ENCODE measurements at regions not wholly inside any gene's neighbourhood (a gene's known extent, or its start where the extent isn't known, plus 50 kb on each side); places are given as distances from the start of the nearest gene placed in this dataset.

GRCh38 chr5:5804478-5805233 lies 382.2 kb downstream of the ICE1 start:
- no peak overlapping the region for H3K4me3 ChIP-seq (ENCODE audit: low read length in 3 of 3)
- DNase-seq (no peak), FAIRE-seq (no peak)
- intact Hi-C loops (cut with DNase I), result no loop called here
- H3K27ac ChIP-seq (ENCODE audit: low read depth in 2 of 2, low read length in 2 of 2), result no peak overlapping the region
- H3K4me1 ChIP-seq (ENCODE audit: control insufficient read depth in 2 of 3, insufficient read depth in 2 of 3, low read depth in 1 of 3, low read length in 3 of 3), result no peaks in the 10 kb centered on the region
- no peak for TF ChIP-seq CTCF (IDR thresholded peaks at IDR 0.05; ENCODE audit: borderline replicate concordance, extremely low read depth, insufficient read depth)
- no peak overlapping the region for H3K9ac ChIP-seq (ENCODE audit: low read length in 3 of 3)
- H3K27me3 ChIP-seq (ENCODE audit: control insufficient read depth, insufficient read depth, low read length), result no peaks in the 10 kb centered on the region
- H3K36me3 ChIP-seq (ENCODE audit: control insufficient read depth in 2 of 3, insufficient read depth in 3 of 3, low read length in 3 of 3), result no peaks in the 10 kb centered on the region
- H3K9me3 ChIP-seq (ENCODE audit: control insufficient read depth in 2 of 3, insufficient read depth in 1 of 3, low read length in 3 of 3), result no peaks in the 10 kb centered on the region

DNA sequence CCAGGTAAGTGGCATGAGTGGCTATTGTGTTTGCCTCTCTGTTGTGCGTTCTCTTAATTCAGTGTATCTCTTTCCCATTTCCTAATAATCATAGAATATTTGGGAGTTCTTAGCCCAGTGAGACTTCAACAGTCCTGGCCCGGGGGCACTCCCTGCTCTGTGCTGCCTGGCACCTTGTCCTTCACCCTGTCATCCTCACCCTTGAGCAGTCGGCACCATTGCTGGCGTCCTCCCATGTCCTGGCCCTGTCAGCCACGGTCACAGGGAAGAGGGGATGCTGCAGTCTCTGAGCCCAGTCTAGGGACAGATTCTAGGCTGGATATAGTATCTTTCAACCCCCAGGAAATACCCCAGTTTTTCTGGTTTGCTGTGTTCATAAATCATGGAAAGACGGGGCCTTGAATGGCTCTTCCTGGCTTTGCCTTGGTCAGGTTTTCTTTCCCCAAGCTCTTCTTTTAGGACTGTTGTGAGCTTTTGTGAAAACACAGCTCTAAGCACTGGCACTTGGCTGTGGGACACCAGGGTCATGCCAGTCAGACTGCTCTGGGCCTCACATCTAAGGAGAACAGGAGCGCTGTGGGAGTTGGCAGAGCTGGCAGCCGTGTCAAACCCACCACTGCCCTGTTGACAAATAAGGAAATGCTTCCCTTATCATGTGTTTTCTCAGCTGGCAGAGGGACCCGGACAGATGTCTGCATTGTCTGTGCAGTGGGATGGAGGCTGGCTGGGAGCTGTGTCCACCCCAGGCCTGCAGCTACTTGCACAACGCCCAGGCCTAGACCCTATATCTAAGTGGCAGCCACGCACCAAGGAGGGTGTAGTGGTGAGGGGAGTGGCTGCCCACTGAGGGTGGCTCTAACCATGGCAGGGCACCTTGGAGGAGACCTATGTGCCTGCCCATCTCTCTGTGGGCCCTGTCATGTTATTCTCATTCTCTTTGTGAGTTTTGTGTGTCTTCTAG lies 378.6 kb downstream of the ICE1 start:
- H3K4me1 ChIP-seq (ENCODE audit: control insufficient read depth in 2 of 3, insufficient read depth in 2 of 3, low read depth in 1 of 3, low read length in 3 of 3), result no peaks in the 10 kb centered on the region
- no peak for DNase-seq
- H3K27me3 ChIP-seq (ENCODE audit: control insufficient read depth, insufficient read depth, low read length), result no peaks in the 10 kb centered on the region
- intact Hi-C loops (cut with DNase I), result no loop called here
- no peak for TF ChIP-seq CTCF (IDR thresholded peaks at IDR 0.05; ENCODE audit: borderline replicate concordance, extremely low read depth, insufficient read depth)
- H3K27ac ChIP-seq (ENCODE audit: low read depth in 2 of 2, low read length in 2 of 2), result no peak overlapping the region
- FAIRE-seq, result no peak
- no peaks in the 10 kb centered on the region for H3K36me3 ChIP-seq (ENCODE audit: control insufficient read depth in 2 of 3, insufficient read depth in 3 of 3, low read length in 3 of 3)
- H3K9ac ChIP-seq (ENCODE audit: low read length in 3 of 3), result no peak overlapping the region
- no peaks in the 10 kb centered on the region for H3K9me3 ChIP-seq (ENCODE audit: control insufficient read depth in 2 of 3, insufficient read depth in 1 of 3, low read length in 3 of 3)
- H3K4me3 ChIP-seq (ENCODE audit: low read length in 3 of 3), result no peak overlapping the region

DNA sequence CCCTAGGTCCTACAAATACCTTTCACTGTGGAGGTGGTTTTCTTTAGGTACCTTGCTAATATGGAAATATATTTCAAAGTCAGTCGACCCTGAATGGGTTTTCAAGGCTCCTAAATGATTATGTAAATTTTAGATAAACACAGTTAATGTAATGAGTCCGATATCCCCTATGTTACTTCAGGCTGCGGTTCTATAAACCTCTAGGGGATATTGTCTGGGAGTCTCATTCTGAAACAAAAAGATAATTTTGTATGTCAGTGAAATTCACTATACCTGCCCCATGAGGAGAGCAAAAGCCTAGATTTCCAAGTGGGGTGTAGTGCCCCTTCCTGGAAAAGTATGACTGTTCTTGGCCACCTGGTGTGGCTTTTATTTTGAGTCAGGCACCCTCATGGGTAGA lies 377.3 kb downstream of the ICE1 start:
- intact Hi-C loops (cut with DNase I), result no loop called here
- Histone ChIP-seq H3K36me3 (ENCODE audit: control insufficient read depth in 2 of 3, insufficient read depth in 3 of 3, low read length in 3 of 3) (no peaks in the 10 kb centered on the region), H3K9me3 (ENCODE audit: control insufficient read depth in 2 of 3, insufficient read depth in 1 of 3, low read length in 3 of 3) (no peaks in the 10 kb centered on the region), H3K9ac (ENCODE audit: low read length in 3 of 3) (no peak overlapping the region), H3K4me1 (ENCODE audit: control insufficient read depth in 2 of 3, insufficient read depth in 2 of 3, low read depth in 1 of 3, low read length in 3 of 3) (no peaks in the 10 kb centered on the region), H3K4me3 (ENCODE audit: low read length in 3 of 3) (no peak overlapping the region), H3K27me3 (ENCODE audit: control insufficient read depth, insufficient read depth, low read length) (no peaks in the 10 kb centered on the region), H3K27ac (ENCODE audit: low read depth in 2 of 2, low read length in 2 of 2) (no peak overlapping the region)
- DNase-seq (no peak), FAIRE-seq (no peak)
- no peak for TF ChIP-seq CTCF (IDR thresholded peaks at IDR 0.05; ENCODE audit: borderline replicate concordance, extremely low read depth, insufficient read depth)
